ENCODE measurements at regions not wholly inside any gene's neighbourhood (a gene's known extent, or its start where the extent isn't known, plus 50 kb on each side); places are given as distances from the start of the nearest gene placed in this dataset.

DNA sequence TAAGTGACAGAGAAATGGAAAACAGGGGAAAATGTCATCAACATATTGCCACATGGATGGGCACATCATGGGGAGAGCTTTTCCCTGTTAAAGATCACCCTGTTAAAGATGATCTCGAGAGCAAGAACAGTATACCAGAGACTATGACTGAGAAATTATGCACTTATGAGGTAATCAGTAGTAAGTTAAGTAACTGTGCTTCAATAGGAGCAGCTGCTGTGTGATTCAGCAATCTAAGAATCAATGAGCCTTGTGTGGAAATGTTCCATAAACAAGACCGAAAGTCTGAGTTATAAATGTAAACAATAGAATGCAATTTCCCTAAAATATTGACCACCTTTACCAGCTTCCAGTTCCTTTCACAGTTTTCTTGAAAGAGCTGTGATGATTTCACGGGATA lies 582.3 kb downstream of the CAAP1 start:
- FAIRE-seq = no peak

More for the DNA sequence above, 582.3 kb downstream of the CAAP1 start:
- no peaks in the 10 kb centered on the region for H3K4me1 ChIP-seq (replicated peaks in 1 of 4; ENCODE audit: control insufficient read depth in 3 of 4, insufficient read depth in 4 of 4, low read length in 3 of 4)
- H2BK15ac ChIP-seq (ENCODE audit: low read length) = no peak overlapping the region
- no peaks in the 10 kb centered on the region for H3K36me3 ChIP-seq (ENCODE audit: control insufficient read depth in 2 of 4, insufficient read depth in 4 of 4, low read length in 3 of 4)
- no peak overlapping the region for H2BK20ac ChIP-seq (ENCODE audit: low read length)
- no peaks in the 10 kb centered on the region for H3K79me1 ChIP-seq (ENCODE audit: low read depth, low read length)
- TF ChIP-seq EZH2 (IDR thresholded peaks at IDR 0.05; ENCODE audit: low read depth, low read length, severe bottlenecking) = no peak
- H3K4me3 ChIP-seq (ENCODE audit: extremely low read depth in 1 of 4, insufficient read depth in 2 of 4, low read depth in 3 of 4, low read length in 4 of 4) = no peak overlapping the region
- no peak overlapping the region for H3K14ac ChIP-seq (ENCODE audit: insufficient read length)
- no peaks in the 10 kb centered on the region for H3K27me3 ChIP-seq (replicated peaks in 1 of 4; ENCODE audit: control insufficient read depth in 3 of 4, extremely low read depth in 1 of 4, insufficient read depth in 3 of 4, low read length in 3 of 4)
- no peak overlapping the region for H2AK5ac ChIP-seq (ENCODE audit: low read depth, low read length)
- H2BK12ac ChIP-seq (ENCODE audit: low read depth, low read length) = no peak overlapping the region
- H2BK5ac ChIP-seq (ENCODE audit: low read depth, low read length) = no peak overlapping the region
- no peaks in the 10 kb centered on the region for H3K23me2 ChIP-seq (ENCODE audit: low read depth, low read length)
- no peak overlapping the region for H3K56ac ChIP-seq (replicated peaks; ENCODE audit: insufficient read length, low read depth, low read length)
- DNase-seq (ENCODE audit: low read depth in 1 of 2, low spot score in 2 of 2) = no peak
- H3K18ac ChIP-seq (ENCODE audit: extremely low read depth, low read length) = no peak overlapping the region
- no peak overlapping the region for H4K91ac ChIP-seq (replicated peaks; ENCODE audit: insufficient read length, low read length)
- no peak overlapping the region for H4K8ac ChIP-seq (ENCODE audit: extremely low read depth, insufficient read depth, low read length)
- no peak overlapping the region for H3K4ac ChIP-seq (replicated peaks; ENCODE audit: insufficient read length, low read depth, low read length)
- no peaks in the 10 kb centered on the region for H3K9me3 ChIP-seq (ENCODE audit: insufficient read depth in 2 of 2, low read depth in 1 of 2, low read length in 1 of 2)
- no peaks in the 10 kb centered on the region for H3K79me2 ChIP-seq (ENCODE audit: control insufficient read depth in 1 of 2, insufficient read depth in 2 of 2, low read length in 2 of 2)
- POLR2A ChIA-PET (ENCODE audit: partially characterized antibody) = no interaction called here
- CTCF ChIA-PET (ENCODE audit: partially characterized antibody) = no interaction called here
- H2BK120ac ChIP-seq (replicated peaks; ENCODE audit: low read depth, low read length) = no peak overlapping the region
- no peak overlapping the region for H3K9ac ChIP-seq (replicated peaks in 1 of 4; ENCODE audit: extremely low read depth in 1 of 4, low read depth in 3 of 4, low read length in 3 of 4)
- H2AFZ ChIP-seq (ENCODE audit: low read length) = no peak overlapping the region
- no peak overlapping the region for H4K5ac ChIP-seq (ENCODE audit: insufficient read length, low read depth, low read length)
- H3K4me2 ChIP-seq (ENCODE audit: insufficient read depth in 1 of 2, low read depth in 2 of 2, low read length in 2 of 2) = no peak overlapping the region
- no peak overlapping the region for H3K27ac ChIP-seq (ENCODE audit: low read depth, low read length)
- H4K20me1 ChIP-seq (replicated peaks in 1 of 2; ENCODE audit: control insufficient read depth in 1 of 2, insufficient read depth in 2 of 2, low read length in 2 of 2) = no peaks in the 10 kb centered on the region
- WGBS, 2 experiments (ENCODE audit: extremely low coverage in 1 of 2, insufficient coverage in 1 of 2, insufficient read length in 1 of 2, insufficient replicate concordance in 2 of 2, low coverage in 1 of 2, low lambda C conversion rate in 2 of 2, missing lambda C conversion rate in 1 of 2) = 93% methylated on average over 3 of the region's 3 CpGs; no CpG with 5 or more reads in 1 of the 2 experiments
- H3K23ac ChIP-seq (ENCODE audit: insufficient read length) = no peak overlapping the region
